NT2/D1 (cell line): ENCODE measurements at regions not wholly inside any gene's neighbourhood (a gene's known extent, or its start where the extent isn't known, plus 50 kb on each side); places are given as distances from the start of the nearest gene placed in this dataset.

Experiments used
- YY1 ChIP-seq: IDR thresholded peaks from 2 replicates; pipeline ENCODE4 v1.6.1; 2011; ENCODE audit not compliant: insufficient read length, insufficient read depth
- ZNF274 ChIP-seq: IDR thresholded peaks from 2 replicates; pipeline ENCODE4 v1.6.1; 2011; ENCODE audit warnings: mild to moderate bottlenecking, low read depth, low read length

DNA sequence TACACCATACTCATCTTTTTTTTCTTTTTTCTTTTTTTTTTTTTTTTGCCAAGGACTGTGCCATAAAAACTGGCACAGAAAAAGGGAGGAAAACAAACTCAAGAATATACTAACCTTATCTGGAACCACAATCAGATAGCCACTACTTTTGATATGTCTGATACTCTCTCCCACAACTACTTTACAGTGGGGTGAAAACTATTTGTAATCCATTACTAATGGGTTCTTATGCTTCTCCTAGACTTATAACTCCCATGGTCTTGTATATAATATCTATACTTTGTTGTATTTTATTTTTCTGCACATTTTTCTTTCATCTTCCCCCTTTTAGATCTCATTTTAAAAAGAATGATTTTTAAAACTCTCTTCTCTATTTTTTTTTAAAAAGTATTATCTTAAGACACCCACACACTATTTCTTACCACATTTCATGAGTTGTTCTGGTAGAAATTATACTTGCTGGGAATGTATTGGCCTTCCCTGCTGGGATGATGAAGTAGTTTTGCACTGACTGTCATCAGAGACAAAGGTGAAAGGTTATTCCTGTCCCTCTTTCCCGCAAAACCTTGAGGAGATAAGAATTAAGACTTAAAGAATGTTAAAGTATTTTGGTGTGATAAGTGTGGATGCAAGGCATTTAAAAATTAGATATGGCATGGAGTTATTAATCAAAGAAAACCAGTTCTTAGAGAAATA, 146.7 kb upstream of the KLF12 start:
- TF ChIP-seq YY1: no peak
- TF ChIP-seq ZNF274: no peak
